Kidney (tissue), 13 donors: ENCODE measurements at regions not wholly inside any gene's neighbourhood (a gene's known extent, or its start where the extent isn't known, plus 50 kb on each side); places are given as distances from the start of the nearest gene placed in this dataset.

Source experiments
- DNase-seq, 5 donors: peaks; one replicate each; pipeline ENCODE4 v3.0.0-alpha.2; 2013 to 2020
- FAIRE-seq: peaks from 2 replicates; lab custom pipeline; 2012; peaks lifted over from hg19 to GRCh38; lab: Jason Lieb, UNC
- H3K27ac ChIP-seq, 2 donors: one replicate each; pipeline ENCODE4 v1.7.0; 2013; ENCODE audit warnings: low read depth in 2 of 2, low read length in 2 of 2, inconsistent platforms in 1 of 2
- H3K27me3 ChIP-seq: one replicate; pipeline ENCODE4 v1.7.1; 2013; ENCODE audit warnings: low read length, inconsistent platforms; ENCODE audit not compliant: control insufficient read depth, insufficient read depth
- H3K36me3 ChIP-seq, 3 donors: one replicate each; pipeline versions ENCODE4 v1.7.0 to v1.7.1; 2013; ENCODE audit warnings: low read length in 3 of 3, control low read depth in 1 of 3, inconsistent platforms in 1 of 3; ENCODE audit not compliant: insufficient read depth in 3 of 3, control insufficient read depth in 2 of 3
- H3K4me1 ChIP-seq, 3 donors: one replicate each; pipeline versions ENCODE4 v1.7.0 to v1.7.1; 2013; ENCODE audit warnings: low read length in 3 of 3, inconsistent platforms in 1 of 3, low read depth in 1 of 3; ENCODE audit not compliant: control insufficient read depth in 2 of 3, insufficient read depth in 2 of 3
- H3K4me3 ChIP-seq, 3 donors: one replicate each; pipeline versions ENCODE4 v1.7.0 to v1.8.1; 2013; ENCODE audit warnings: low read length in 3 of 3, control low read depth in 1 of 3, inconsistent platforms in 1 of 3
- H3K9ac ChIP-seq, 3 donors: one replicate each; pipeline versions ENCODE4 v1.7.0 to v1.7.1; 2013; ENCODE audit warnings: low read length in 3 of 3, control low read depth in 1 of 3, inconsistent platforms in 1 of 3
- H3K9me3 ChIP-seq, 3 donors: one replicate each; pipeline versions ENCODE4 v1.7.0 to v1.7.1; 2013; ENCODE audit warnings: low read length in 3 of 3, control low read depth in 1 of 3, inconsistent platforms in 1 of 3; ENCODE audit not compliant: control insufficient read depth in 2 of 3, insufficient read depth in 1 of 3
- CTCF ChIP-seq: IDR thresholded peaks from 3 replicates; pipeline ENCODE4 v1.5.1; 2012; ENCODE audit warnings: mild to moderate bottlenecking, moderate library complexity, borderline replicate concordance; ENCODE audit not compliant: insufficient read depth; ENCODE audit errors: extremely low read depth
- intact Hi-C: fragments of 100-400 bp; cut with DNase I; formaldehyde crosslinking; loops from one replicate; pipeline ENCODE4 v1.11.1; 2022
- donor health status: control.
- donor health status: control.
- donor health status: control.
- donor health status: control.
- donor health status: control.
- donor health status: DM: yes; HTN: yes; CAD: no.
- donor health status: Normal renal cell carcinoma (clear cell type).

DNA sequence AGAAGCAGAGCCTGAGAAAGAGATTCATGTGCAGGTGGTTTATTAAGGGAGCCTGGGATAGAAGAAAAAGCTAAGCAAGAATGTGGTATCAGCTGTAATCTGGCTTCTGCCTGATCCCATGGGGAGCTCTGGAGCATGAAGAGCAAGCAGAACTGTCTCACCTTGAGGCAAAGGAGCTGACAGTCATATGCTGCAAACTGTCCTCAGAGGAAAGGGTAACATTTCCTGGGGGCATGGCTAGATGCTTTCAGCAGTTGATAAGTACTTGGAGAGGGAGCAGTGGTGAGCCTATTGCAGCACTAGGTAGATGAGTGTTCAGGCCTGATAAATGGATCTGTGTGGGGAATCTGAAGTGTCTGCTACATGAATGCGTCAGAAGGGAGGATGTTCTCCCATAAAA lies 621.5 kb upstream of the BTBD3 start:
- H3K9ac ChIP-seq: no peak overlapping the region
- no peaks in the 10 kb centered on the region for H3K9me3 ChIP-seq
- intact Hi-C loops: no loop called here
- H3K27ac ChIP-seq: no peak overlapping the region
- DNase-seq (no peak), FAIRE-seq (no peak)
- no peaks in the 10 kb centered on the region for H3K36me3 ChIP-seq
- no peaks in the 10 kb centered on the region for H3K4me1 ChIP-seq
- H3K4me3 ChIP-seq: no peak overlapping the region
- no peak for TF ChIP-seq CTCF
- H3K27me3 ChIP-seq: no peaks in the 10 kb centered on the region

DNA sequence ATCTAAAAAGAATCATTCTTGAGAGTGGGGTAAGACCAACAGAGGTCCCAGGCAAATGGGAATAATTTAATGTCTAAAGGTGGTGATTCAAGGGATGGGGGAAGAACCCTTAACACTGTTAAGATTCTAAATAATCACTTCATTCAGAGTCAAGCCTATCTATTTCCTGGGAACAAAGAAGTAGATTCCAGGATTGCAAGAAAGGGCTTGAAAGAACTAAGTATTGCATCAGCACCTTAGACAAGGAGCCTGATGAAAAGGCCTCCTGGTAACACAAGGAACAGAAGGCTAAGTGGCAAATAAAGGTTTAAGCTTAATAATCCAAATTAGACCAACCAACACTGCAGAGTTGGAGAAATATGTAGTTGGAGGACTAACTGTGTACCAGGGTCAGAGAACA lies 620.7 kb upstream of the BTBD3 start:
- Histone ChIP-seq H3K9me3 (no peaks in the 10 kb centered on the region), H3K9ac (no peak overlapping the region), H3K4me1 (no peaks in the 10 kb centered on the region), H3K27me3 (no peaks in the 10 kb centered on the region), H3K4me3 (no peak overlapping the region), H3K36me3 (no peaks in the 10 kb centered on the region), H3K27ac (no peak overlapping the region)
- no peak for TF ChIP-seq CTCF
- FAIRE-seq: no peak
- intact Hi-C loops: no loop called here
- no peak for DNase-seq

DNA sequence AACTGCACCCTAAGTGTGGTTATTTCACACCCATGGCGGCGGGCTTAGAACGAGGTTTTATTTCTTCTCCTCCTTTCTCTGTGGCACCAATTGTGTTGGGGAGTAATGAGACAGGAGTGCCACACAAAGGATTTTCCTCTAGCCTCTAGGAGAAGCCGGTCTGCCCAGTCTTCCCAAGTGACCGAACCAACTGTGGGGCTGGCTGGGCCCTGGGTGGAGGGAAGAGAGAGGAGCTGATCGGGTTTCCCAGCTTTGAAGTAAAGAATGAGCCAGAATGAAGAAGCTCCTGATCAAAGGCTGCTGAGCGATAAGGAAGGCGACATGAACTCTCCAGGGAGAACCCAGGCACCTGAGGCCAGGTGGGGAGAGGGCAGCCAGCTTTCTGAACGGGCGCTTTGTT lies 616.0 kb upstream of the BTBD3 start:
- H3K4me1 ChIP-seq: no peaks in the 10 kb centered on the region
- FAIRE-seq: no peak
- intact Hi-C loops: no loop called here
- no peak for DNase-seq
- no peak overlapping the region for H3K27ac ChIP-seq
- no peak overlapping the region for H3K4me3 ChIP-seq
- H3K36me3 ChIP-seq: no peaks in the 10 kb centered on the region
- H3K27me3 ChIP-seq: no peaks in the 10 kb centered on the region
- H3K9me3 ChIP-seq: no peaks in the 10 kb centered on the region
- no peak for TF ChIP-seq CTCF
- no peak overlapping the region for H3K9ac ChIP-seq

DNA sequence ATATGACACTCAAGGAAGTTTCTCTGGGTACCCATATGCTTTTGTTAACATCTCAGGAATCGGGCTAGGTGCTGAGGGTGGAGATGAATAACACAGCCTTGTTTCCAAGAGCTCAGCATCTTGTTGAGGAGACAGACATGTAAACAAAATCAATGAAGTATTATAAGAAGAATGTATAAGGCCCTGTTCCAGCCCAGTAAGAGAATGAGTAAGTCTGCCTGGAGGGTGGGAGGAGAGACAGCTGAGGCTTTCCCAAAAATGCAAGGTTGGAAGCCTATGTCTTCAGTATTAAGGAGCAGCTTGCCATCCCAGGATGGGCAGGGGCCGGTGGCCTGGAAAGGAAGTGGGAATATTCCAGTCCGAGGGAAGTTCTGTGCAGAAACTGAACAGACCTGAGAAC lies 615.3 kb upstream of the BTBD3 start:
- Histone ChIP-seq H3K27me3 (no peaks in the 10 kb centered on the region), H3K27ac (no peak overlapping the region), H3K9ac (no peak overlapping the region), H3K9me3 (no peaks in the 10 kb centered on the region), H3K4me1 (no peaks in the 10 kb centered on the region), H3K4me3 (no peak overlapping the region), H3K36me3 (no peaks in the 10 kb centered on the region)
- intact Hi-C loops: no loop called here
- FAIRE-seq (no peak), DNase-seq (peak in 1 of 5 donors; percentile 47)
- TF ChIP-seq CTCF: no peak
